ENCODE measurements at regions not wholly inside any gene's neighbourhood (a gene's known extent, or its start where the extent isn't known, plus 50 kb on each side); places are given as distances from the start of the nearest gene placed in this dataset.

DNA sequence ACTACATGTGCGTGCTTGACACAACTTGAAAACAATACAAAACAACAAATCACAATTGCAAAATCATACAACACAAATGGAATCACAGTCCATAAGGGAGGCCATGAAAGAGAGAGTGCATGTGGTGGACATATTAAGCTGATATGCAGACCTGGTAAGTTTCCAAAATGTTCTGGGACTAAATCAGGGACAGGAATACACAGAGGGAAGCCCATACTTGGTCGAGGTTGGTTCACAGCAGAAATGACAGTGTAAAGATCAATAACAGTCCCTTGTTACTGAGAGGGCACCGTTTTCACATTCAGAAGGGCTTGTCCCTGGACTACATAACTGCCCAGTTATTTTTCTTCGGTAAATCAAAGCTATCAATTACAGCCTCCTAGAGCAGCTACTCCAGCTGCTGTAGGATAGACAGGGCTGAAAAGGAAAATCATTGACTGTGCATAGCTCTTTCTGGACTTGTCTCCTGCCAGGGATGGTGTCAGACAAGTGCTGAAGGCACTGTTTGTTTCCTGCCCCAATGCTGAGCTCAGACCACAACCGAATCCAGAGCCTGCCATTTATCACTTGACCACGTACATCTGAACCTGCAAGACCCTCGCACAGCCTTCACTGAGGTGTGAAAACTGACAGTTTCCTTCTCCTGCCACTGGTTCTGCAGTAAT, 79.5 kb upstream of the KCNMB2 start:
- DNase-seq, result no peak

GRCh38 chr3:178457511-178457910, 78.7 kb upstream of the KCNMB2 start:
- no peak for DNase-seq

DNA sequence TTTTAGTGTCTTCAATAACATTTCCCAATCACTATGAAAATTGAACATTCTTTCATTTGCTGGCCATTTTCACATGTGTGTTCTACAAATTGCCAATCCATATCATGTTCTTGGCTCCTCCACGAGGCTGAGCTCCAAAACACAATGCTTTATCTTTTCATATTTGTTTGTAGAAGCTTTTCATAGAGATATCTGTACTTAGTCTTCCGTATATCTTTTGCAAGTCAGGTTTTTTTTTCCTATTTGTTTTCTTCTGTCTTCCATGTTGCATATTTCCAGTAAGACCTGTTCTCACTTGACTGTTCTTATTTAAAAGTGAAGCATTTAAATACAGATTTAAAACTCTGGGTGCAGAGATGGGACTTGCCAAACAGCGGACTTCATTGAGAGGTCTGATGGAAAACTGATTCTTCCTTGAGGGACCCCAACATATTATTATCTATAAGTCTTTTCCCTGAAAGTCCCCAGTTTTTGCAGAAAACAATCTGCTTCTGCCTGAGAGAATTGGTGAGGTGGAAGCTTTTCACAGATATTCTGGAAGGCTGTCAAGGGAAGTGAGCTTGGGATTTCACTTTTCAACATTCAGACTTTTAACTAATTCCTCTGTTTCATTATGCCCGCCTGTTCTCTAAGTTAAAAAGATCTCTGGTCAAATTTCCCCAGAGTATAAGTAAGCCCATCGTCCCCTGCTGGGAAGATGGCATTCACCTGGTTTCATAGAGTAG, 77.8 kb upstream of the KCNMB2 start:
- no peak for DNase-seq

- DNase-seq, result no peak
Measured at GRCh38 chr3:178459038-178459410, 77.2 kb upstream of the KCNMB2 start.

DNA sequence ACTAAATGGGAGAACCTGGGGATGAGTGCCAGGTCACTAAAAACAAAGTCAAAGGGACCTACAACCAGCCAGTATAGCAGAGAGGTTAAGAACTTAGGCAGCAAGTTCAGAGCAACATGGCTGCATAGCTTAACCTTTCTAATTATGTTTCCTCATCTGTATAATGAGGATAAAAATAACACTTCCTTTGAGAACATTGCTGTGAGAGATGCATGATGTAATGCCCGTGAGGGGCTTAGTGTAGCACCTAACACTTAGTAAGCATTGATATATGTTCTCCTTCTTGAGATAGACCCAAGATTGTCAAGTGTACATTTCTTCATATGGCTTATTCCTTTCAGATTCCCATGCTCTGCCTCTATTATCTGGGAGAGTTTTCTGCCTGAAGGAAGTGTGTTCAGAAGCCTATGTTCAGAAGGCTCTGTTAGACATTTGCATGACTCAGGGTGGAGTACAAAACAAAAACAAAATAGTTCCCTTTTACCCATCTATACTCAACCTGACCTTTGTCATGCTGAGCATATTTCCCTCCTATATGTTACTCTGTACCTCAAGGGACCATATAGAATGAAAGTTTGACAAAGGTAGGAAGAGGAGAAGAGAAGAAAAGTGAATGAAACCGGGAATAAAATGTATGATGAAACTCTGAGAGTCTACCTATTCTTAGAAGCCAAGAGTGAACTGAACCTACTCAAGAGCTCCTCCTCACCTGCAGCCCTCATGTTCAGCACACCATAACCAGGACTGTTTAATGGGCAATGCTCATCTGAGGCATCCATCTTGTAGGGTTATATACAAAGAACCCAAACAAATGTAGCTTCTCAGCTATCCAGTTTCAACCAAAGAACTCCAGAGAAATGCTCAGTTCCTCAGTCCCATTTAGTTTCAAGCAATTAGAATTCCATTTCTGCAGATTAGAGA, 70.7 kb upstream of the KCNMB2 start:
- no peak for DNase-seq

DNA sequence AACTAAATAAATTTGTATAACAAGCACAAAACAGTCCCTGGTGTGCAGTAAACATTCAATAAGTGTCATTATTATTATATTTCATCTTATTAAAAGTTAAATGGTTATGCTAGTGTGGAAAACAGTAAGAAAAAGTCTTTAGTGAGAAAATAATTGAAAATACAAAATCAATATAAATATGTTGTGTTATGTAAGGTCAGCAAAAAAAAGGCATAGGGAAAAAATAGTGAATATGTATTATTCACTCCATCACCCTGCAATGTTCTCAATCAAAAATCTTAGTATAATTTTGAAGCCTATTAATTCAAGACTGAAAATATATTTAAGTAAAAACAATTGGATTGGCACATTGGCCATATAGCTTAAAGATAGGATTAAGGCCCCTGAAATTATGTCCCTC, 63.3 kb upstream of the KCNMB2 start:
- DNase-seq, result no peak

- DNase-seq, result no peak
Measured at GRCh38 chr3:178474526-178474925, 61.7 kb upstream of the KCNMB2 start.

DNA sequence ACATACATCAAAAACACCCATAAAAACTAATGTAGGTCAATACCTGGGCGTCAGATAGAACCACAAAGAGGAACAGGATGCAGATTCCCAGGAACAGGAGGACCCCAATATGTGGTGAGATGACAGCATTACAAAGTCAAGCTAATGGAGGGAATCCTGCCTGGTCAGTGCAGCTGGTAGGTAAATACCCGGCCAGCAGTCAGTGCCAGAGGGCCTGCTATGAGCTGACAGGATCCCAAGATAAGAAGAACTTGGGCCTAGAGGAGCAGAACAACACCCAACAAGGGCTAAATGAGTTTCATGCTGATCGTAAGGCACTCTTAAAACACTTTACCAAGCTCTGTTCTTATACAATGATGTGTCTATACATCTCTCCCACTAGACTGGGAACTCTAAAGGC, 61.2 kb upstream of the KCNMB2 start:
- no peak for DNase-seq

DNA sequence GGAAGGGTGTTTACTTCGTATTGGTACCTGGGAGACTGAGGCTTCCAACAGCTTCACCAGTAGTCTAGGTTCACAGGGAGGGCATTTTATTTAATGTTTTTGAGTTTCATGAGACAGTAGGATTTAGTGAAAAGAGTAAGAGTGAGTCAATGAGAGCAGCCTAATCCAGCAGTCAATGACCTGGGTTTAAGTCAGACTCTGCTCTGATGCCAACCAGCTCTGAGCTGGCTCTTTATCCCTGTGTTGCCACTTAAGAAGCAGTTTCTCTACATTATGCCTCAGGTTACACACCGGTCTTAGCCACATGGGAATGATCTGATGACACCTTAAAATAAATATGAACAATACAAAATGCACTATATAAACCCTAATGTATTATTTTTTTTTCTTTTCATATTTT, 59.4 kb upstream of the KCNMB2 start:
- DNase-seq, result no peak

DNA sequence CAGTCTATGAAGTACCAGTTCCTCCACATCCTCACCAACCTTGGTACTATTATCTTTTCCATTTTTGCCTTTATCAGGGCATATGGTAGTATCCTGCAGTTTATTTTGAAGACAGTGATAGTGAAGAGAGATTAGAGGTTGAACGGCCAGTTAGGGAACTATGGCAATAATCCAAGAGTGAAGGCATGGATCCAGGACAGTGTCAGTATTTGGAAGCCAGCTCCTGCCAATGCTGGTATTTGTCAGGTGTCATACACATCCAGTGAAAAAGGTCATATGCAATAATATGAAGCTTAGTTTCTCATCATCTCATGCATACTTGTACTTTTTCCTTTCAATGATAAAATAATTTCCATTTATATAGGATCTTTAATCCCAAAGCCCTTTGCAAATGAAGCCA, 56.8 kb upstream of the KCNMB2 start:
- no peak for DNase-seq

- no peak for DNase-seq
Measured at GRCh38 chr3:178479860-178480259, 56.4 kb upstream of the KCNMB2 start.

- DNase-seq, result no peak
Measured at GRCh38 chr3:178480274-178480673, 56.0 kb upstream of the KCNMB2 start.

DNA sequence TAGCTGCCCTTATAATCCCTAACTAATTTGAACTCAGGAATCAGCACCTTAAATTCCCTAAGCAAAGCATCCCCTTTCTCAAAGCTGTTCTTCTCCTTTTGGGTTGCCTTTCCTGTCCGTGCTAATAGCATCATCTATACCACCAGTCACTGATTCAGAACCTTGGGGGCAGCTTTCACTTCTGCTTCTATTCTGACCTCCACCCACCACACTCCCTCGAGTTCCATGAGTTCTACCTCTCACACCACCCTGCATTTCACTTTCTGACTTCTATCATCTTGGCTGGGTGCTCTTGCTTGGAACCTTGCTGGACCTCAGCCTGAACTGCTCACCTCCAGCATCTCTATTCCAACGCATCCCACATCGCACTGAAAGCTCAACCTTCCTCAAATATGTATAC, 55.4 kb upstream of the KCNMB2 start:
- DNase-seq, result no peak

DNA sequence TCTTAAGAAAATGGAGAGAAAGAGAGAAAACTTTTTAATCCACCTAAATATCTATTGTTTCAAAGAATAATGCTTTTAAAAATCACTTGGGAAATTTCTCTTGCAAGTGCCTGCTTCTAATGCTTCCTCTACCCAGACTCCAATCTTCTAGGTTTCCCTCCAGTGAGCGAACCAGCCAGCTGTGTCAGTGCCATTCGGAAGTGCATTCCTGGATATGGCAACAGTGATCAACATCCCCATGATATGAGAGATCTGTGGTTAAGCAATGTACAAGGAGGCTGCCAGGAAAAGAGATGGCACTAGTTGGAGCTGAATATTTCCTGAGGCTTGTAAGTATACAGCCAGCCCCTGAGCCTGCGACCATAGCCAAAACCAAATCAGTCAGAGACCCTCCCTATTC, 53.3 kb upstream of the KCNMB2 start:
- DNase-seq, result no peak

DNA sequence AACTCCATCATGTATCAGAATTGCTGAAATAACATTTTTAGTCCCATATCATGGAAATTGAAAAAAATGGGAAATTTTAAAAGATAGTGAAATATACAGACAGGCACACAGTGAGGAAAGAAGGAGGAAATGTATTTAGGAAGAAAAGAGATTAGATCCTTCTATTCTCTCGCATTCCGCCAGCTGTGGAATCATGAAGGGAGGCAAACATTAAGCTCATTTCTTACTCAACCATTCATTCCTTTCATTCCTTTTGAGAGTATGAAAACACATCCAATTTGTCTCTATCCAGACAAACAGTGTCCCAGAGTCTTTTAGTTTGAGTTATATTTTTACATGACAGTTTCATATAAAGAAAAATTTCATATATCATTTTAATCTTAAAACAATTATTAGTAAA, 52.5 kb upstream of the KCNMB2 start:
- DNase-seq, result no peak

DNA sequence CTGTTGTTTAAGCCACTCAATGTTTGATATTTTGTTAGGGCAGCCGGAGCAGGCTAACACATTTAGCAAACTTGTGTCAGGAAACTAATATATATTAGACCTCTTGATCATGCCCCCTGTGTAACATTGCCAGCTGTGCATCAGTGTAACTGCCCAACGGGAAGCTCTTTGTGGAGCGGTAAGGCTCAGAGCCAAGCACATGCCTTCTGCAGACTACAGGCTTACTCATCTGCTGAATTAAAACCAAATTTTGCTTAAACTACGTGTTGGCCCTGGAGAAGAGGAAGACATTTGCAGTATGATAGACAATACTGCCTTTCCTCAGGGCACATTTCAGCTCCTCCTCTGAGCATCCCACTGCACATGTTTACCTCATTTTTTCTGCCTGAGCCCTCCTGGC, 50.5 kb upstream of the KCNMB2 start:
- no peak for DNase-seq
